Endothelial cell of umbilical vein (primary cell): ENCODE measurements at regions not wholly inside any gene's neighbourhood (a gene's known extent, or its start where the extent isn't known, plus 50 kb on each side); places are given as distances from the start of the nearest gene placed in this dataset.

Experiments
- BruUV-seq: library from RNA; stranded (reverse); fragments of 400-500 nt; replicated peaks from 2 replicates; lab custom pipeline; 2021; lab: Mats Ljungman, UMichigan
- CTCF ChIA-PET: fragments of 300-600, 350-600 bp; sonication (Branson Sonifier 250); formaldehyde crosslinking; loops from one replicate; lab custom pipeline; 2021; ENCODE audit warnings: antibody characterized with exemption, inconsistent platforms; lab: Charles Lee
- POLR2A ChIA-PET: fragments of 300-600, 350-600 bp; sonication (Branson Sonifier 250); formaldehyde crosslinking; loops from one replicate; lab custom pipeline; 2021; ENCODE audit warnings: antibody characterized with exemption, inconsistent platforms; lab: Charles Lee
- DNase-seq: peaks from one replicate; pipeline ENCODE4 v3.0.0-alpha.2; 2011; ENCODE audit warnings: low read depth, low spot score
- FAIRE-seq: peaks from 2 replicates; lab custom pipeline; 2011; peaks lifted over from hg19 to GRCh38; lab: Jason Lieb, UNC
- H2AFZ ChIP-seq: 2 replicates; pipeline ENCODE4 v1.6.0; 2012; ENCODE audit warnings: low read depth, low read length, control low read depth, inconsistent platforms
- H3K27ac ChIP-seq: 2 replicates; pipeline ENCODE4 v1.5.1; 2011; ENCODE audit warnings: low read depth, mild to moderate bottlenecking, control low read depth, low read length, moderate library complexity; ENCODE audit not compliant: insufficient read depth
- H3K27me3 ChIP-seq, 2 experiments: 2 replicates each; pipeline versions ENCODE4 v1.6.0 to v1.6.1; 2011; ENCODE audit warnings: low read length in 2 of 2, mixed read lengths in 1 of 2; ENCODE audit not compliant: control insufficient read depth in 2 of 2, insufficient read depth in 2 of 2
- H3K36me3 ChIP-seq, 2 experiments: 2 replicates in 1 of 2; 3 replicates in 1 of 2; pipeline ENCODE4 v1.5.1; 2011; ENCODE audit warnings: low read length in 2 of 2, mild to moderate bottlenecking in 1 of 2, moderate library complexity in 1 of 2; ENCODE audit not compliant: control insufficient read depth in 2 of 2, insufficient read depth in 2 of 2; ENCODE audit errors: extremely low read depth in 1 of 2
- H3K4me1 ChIP-seq: 3 replicates; pipeline ENCODE4 v1.5.1; 2011; ENCODE audit warnings: mild to moderate bottlenecking, low read length; ENCODE audit not compliant: control insufficient read depth, insufficient read depth; ENCODE audit errors: extremely low read depth
- H3K4me2 ChIP-seq: 2 replicates; pipeline ENCODE4 v1.6.1; 2011; ENCODE audit warnings: low read length, control low read depth, mixed read lengths; ENCODE audit not compliant: insufficient read depth
- H3K4me3 ChIP-seq, 3 experiments: fragments of 200-600 bp in 1 of 3; sonication (generic), shearing (Covaris generic) in 1 of 3; replicated peaks in 1 of 3; 2 replicates each; pipeline ENCODE4 v1.5.1; 2011 to 2016; ENCODE audit warnings: control low read depth in 3 of 3, low read length in 3 of 3, mild to moderate bottlenecking in 2 of 3, inconsistent platforms in 1 of 3, low read depth in 1 of 3, moderate library complexity in 1 of 3; ENCODE audit not compliant: insufficient read depth in 1 of 3
- H3K79me2 ChIP-seq: 2 replicates; pipeline ENCODE4 v1.6.0; 2012; ENCODE audit warnings: low read length, inconsistent platforms; ENCODE audit not compliant: control insufficient read depth, insufficient read depth
- H3K9ac ChIP-seq: replicated peaks from 2 replicates; pipeline ENCODE3; 2011; ENCODE audit warnings: low read length, control low read depth; ENCODE audit not compliant: insufficient read depth; ENCODE audit errors: extremely low read depth
- H3K9me1 ChIP-seq: replicated peaks from 3 replicates; pipeline ENCODE4 v1.6.0; 2011; ENCODE audit warnings: mild to moderate bottlenecking, low read length; ENCODE audit not compliant: control insufficient read depth, insufficient read depth; ENCODE audit errors: extremely low read depth
- H3K9me3 ChIP-seq: replicated peaks from 2 replicates; pipeline ENCODE4 v1.5.1; 2012; ENCODE audit warnings: low read length, inconsistent platforms; ENCODE audit not compliant: control insufficient read depth, insufficient read depth
- H4K20me1 ChIP-seq: replicated peaks from 2 replicates; pipeline ENCODE3; 2011; ENCODE audit warnings: mild to moderate bottlenecking, low read length; ENCODE audit not compliant: control insufficient read depth, insufficient read depth; ENCODE audit errors: extremely low read depth
- CTCF ChIP-seq, 2 donors: IDR thresholded peaks; 1 replicate in 1 of 2; 2 replicates in 1 of 2; pipeline ENCODE4 v1.5.1; 2011; ENCODE audit warnings: low read length in 2 of 2, mild to moderate bottlenecking in 2 of 2, moderate library complexity in 2 of 2, control low read depth in 1 of 2, inconsistent platforms in 1 of 2, low read depth in 1 of 2; ENCODE audit not compliant: insufficient read depth in 1 of 2; ENCODE audit errors: extremely low read depth in 1 of 2
- EZH2 ChIP-seq: IDR thresholded peaks from 2 replicates; pipeline ENCODE4 v1.6.1; 2012; ENCODE audit warnings: borderline replicate concordance, low read depth, mild to moderate bottlenecking, moderate library complexity, low read length, inconsistent platforms; ENCODE audit not compliant: severe bottlenecking
- FOS ChIP-seq: IDR thresholded peaks from 2 replicates; pipeline ENCODE4 v1.6.1; 2011; ENCODE audit warnings: mild to moderate bottlenecking, low read length, moderate library complexity, borderline replicate concordance; ENCODE audit not compliant: insufficient read depth
- GATA2 ChIP-seq: IDR thresholded peaks from 2 replicates; pipeline ENCODE4 v1.7.0; 2011; ENCODE audit warnings: low read depth, mild to moderate bottlenecking, moderate library complexity, mixed read lengths, low read length; ENCODE audit not compliant: insufficient read length, insufficient read depth
- MAX ChIP-seq: IDR thresholded peaks from 2 replicates; pipeline ENCODE4 v1.6.1; 2011; ENCODE audit not compliant: insufficient read depth, insufficient read length
- MYC ChIP-seq: IDR thresholded peaks from one replicate; pipeline ENCODE4 v1.6.1; 2011; ENCODE audit warnings: mild to moderate bottlenecking, low read depth, low read length
- POLR2A ChIP-seq: IDR thresholded peaks from 2 replicates; pipeline ENCODE4 v1.6.1; 2012; ENCODE audit warnings: low read depth, mild to moderate bottlenecking, control low read depth, low read length
- POLR2AphosphoS5 ChIP-seq: IDR thresholded peaks from 2 replicates; pipeline ENCODE4 v1.6.1; 2012; ENCODE audit warnings: low read depth, mild to moderate bottlenecking, control low read depth, low read length, moderate library complexity; ENCODE audit not compliant: insufficient read depth
- dilution Hi-C: fragments of 300-500 bp; cut with MboI; formaldehyde crosslinking; loops from one replicate; pipeline ENCODE4 v1.15.0; 2019; ENCODE audit warnings: low sequenced_read_pairs; ENCODE audit not compliant: extremely low pct_ligation_motif_present
- intact Hi-C: fragments of 100-400 bp; cut with micrococcal nuclease; formaldehyde crosslinking; loops from one replicate; pipeline ENCODE4 v1.10.0; 2022

GRCh38 chr1:199020051-199020450 lies 381.2 kb downstream of the PTPRC start:
- H3K27ac ChIP-seq, result no peak overlapping the region
- no peak overlapping the region for H3K4me2 ChIP-seq
- H3K9me1 ChIP-seq, result no peaks in the 10 kb centered on the region
- H3K9me3 ChIP-seq, result no peaks in the 10 kb centered on the region
- FAIRE-seq (no peak), DNase-seq (no peak)
- H3K36me3 ChIP-seq, result no peaks in the 10 kb centered on the region
- POLR2A ChIA-PET, result no interaction called here
- no peak for TF ChIP-seq FOS
- TF ChIP-seq GATA2, result no peak
- TF ChIP-seq CTCF (IDR thresholded peaks at IDR 0.05; ENCODE audit: extremely low read depth in 1 of 2, insufficient read depth in 1 of 2, low read depth in 1 of 2, low read length in 2 of 2), result no peak
- TF ChIP-seq EZH2, result no peak
- no peak for TF ChIP-seq MYC
- TF ChIP-seq POLR2A, result no peak
- TF ChIP-seq MAX, result no peak
- TF ChIP-seq POLR2AphosphoS5, result no peak
- CTCF ChIA-PET, result no interaction called here
- H4K20me1 ChIP-seq, result no peaks in the 10 kb centered on the region
- BruUV-seq, result no TSS peak
- no peak overlapping the region for H2AFZ ChIP-seq
- H3K79me2 ChIP-seq, result no peaks in the 10 kb centered on the region
- H3K4me3 ChIP-seq, result no peak overlapping the region
- no peaks in the 10 kb centered on the region for H3K27me3 ChIP-seq
- no peak overlapping the region for H3K9ac ChIP-seq
- H3K4me1 ChIP-seq, result no peaks in the 10 kb centered on the region
- dilution Hi-C loops, result no loop called here
- intact Hi-C loops, result loop anchor here (2.0 kb wide), 1 partner anchor 15 kb away; no protein-coding TSS in a partner anchor
